GM19328 (cell line): ENCODE measurements at regions not wholly inside any gene's neighbourhood (a gene's known extent, or its start where the extent isn't known, plus 50 kb on each side); places are given as distances from the start of the nearest gene placed in this dataset.
"Not testable (repeated sequence)": the region's sequence is repeated elsewhere in the genome, so short reads cannot be mapped to it uniquely, and the experiment has no call there.

Experiments
- ATAC-seq: cut with Tn5 transposase; IDR thresholded peaks from one replicate; pipeline ENCODE4 v1.9.1; 2021; ENCODE audit warnings: mild to moderate bottlenecking, moderate library complexity; ENCODE audit not compliant: unreplicated experiment

DNA sequence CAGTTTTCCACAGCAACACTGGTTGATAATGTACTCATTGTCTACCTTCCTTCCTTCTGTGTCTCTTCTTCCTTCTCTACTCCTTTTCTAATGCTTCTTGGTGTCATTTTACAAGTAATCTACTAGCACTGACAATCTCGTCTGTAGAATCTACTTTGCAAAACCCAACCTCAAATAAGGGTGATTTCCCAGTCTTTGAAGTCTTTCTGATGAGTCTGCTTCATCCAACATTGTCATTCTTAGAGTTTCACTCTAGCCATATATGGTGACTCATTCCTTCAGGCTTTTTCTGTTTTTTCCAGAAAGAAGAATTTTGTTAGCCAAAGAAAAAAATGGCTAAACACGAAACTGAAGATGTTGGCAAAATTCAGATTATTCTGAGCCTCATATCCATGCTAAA is 288.7 kb downstream of the MBD2 start:
- ATAC-seq = no peak

DNA sequence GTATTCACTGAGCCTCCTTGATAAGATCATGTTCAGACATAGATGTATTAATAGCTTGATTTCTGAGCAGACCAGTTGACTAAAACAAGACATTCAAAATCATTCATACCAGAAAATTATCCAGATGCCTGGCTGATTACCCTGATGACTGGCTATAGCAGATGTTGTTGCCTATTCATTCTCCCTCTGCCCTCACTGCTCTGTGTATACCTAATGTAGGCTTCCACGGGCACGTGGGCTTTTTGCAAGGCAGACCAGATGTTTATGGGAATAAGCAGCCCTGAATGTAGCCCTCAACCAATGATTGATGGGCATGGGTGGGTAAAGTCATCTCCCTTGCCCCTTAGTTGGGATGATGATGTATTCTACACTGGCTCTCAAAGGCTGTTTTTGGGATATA is 289.1 kb downstream of the MBD2 start:
- ATAC-seq = no peak

DNA sequence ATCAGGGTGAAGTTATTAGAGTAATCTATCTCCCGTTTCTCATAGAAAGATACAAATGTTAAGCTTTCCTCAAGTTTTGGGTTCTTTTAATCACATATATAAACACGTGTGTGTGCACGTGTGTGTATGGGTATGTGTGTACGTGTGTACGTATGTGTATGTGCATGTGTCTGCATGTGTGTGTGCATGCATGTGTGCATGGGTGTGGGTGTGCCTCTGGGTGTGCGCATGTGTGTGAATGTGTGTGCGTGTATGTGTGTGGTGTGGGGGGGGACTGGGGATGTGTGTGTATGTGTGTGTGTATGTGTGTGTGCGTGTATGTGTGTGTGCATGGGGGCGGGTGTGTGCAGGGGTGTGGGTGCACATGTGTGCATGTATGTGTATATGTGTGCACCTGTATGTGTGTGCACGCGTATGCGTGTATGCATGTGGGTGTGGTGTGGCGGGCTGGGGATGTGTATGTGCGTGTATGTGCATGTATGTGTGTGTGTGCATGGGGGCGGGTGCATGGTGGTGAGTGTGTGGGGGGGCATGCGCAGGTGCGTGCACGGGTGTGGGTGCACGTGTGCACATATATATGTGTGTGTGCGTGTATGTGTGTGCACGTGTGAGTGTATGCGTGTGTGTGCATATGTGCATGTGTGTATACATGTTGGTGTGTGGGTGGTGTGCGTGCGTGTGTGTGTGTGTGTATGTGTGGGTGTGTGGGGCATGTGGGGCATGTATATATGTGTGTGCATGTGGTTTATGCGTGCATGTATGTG is 304.0 kb downstream of the MBD2 start:
- ATAC-seq = no peak

DNA sequence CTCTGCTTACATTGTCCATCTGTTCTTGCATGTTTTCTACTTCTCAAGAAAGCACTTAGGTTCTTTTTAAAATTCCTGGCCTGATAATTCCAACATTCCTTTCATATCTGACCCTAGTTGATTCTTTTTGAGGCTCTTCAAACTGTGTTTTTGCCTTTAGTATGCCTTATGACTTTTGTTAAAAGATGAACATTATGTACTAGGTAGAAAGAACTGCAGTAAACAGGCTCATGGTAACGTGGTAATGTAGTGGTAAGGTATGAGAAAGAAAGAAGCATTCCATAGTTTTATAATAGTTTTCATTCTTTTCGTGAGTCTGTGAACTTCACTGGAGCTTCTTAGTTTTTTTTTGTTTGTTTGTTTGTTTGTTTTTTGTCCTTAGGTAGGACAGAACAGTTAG is 306.4 kb downstream of the MBD2 start:
- ATAC-seq = no peak

DNA sequence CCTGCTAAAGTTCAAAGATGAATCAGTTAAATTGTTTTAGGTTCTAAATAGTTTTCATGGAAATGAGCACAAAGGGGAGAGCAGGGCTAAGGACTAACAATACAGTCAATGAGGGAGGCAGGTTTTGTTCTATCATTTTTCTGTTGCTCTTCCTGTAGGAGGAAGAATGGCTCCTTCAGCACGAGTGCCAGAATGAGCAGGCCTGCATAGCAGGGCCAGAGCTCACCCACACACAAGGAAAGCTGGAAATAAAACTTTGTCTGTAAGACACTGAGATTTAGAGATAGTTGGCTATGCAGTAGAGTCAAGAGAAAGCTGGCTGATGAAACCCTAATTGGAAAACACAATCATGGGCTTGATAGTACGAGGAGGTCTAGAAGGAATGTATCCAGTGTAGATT is 313.3 kb downstream of the MBD2 start:
- no peak for ATAC-seq

DNA sequence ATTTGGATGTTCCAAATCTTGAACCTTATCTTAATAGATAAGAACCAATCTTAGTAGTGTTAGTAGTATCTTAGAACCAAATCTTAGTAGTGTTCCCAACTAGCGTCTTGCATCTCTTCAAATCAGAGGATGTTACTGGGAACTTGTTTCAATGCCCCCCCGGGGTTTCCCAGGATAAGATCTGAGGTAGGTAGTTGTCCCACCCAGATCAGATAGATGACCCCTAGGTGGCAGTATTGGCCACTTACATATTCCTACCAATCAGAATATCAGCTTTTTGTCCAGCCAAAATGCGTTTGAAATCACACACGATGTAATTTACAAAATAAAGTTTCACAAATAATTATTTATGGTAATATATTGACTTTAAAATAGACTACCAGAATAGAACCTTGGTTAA is 314.8 kb downstream of the MBD2 start:
- ATAC-seq = no peak

DNA sequence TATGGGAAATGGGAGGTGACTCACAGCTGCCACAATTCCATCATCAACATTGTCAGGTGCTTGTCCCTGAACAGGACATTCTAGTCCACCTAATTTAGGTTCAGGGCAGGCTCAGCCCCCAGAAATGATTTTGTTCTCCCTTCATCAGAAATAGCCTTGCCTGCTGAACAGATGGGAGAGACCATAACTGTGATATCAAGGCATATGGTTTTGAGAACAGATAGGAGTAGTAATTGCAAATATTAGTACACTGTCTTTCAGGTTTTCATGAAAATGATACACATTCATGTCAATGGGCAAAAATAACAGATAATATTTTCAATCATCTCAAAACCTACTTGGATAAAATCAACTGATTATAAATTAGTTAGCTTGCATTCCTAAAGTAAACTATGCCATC is 316.5 kb downstream of the MBD2 start:
- no peak for ATAC-seq

DNA sequence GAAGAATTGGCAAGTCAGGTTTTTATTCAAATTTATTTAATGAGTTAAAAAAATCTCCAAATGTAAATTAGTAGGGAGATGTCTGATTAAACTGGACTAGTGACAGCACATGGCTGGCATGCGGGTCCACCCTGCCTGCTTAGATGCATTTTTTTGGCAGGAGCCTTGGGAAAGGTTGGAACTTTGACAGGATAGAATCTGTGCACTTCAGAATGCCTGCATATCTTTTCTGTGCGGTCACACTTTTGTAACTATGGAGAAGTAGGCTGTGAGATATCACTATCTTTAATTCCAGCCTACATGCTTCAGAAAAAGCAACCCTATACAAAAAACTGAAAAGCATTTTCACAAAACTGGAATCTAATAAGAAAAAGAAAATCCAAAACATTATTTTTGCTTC is 317.8 kb downstream of the MBD2 start:
- no peak for ATAC-seq

DNA sequence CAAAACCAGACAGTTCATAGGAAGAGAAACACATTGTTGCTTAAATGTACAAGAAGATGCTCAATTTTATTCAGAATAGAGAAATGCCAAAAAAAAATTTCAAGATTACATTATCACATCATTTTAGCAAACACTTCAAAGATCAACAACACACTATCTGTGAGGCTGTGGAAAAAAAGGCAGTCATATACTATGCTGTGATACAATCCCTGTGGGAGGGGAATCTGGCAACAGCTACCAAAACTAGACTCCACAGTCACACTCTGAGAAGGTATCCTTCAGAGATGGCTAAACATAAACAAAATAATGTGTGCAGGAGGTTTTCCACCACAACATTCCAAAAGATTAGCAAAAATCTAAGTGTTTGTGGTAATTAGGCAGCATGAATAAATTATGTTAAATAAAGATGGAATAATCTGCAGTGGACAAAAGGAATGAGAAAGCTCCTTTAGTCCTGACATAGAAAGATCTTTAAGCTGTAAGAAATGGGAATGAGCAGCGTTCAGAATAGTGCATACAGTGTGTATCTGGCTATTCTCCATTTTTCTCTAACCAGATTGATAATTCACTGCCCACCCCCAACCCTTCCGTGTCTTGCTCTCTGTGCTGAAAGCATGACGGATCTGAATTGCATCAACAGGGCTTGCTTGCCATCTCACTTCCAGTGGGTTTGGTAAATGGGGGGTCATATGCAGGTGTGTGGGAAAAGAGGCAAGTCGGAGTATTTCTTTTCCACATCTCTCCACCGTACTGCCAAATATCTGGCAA is 329.6 kb downstream of the MBD2 start:
- ATAC-seq = no peak

DNA sequence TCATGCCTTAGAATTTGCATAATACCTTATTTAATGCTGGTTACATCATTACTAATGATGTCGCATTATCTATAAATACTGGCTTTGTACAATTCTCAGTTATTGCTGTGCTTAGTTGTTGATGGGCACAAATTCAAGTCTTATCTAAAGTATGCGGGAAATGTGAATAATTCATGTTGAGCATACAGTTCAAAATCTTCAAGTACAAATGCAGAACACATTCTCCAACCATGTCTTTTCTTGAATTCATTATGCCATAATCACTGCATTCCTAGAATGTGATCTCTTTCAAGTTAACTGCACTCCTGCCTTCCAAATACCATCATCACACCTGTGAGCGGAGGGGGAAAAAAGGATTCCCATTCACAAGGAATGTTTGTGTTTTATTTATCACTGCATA is 337.0 kb downstream of the MBD2 start:
- no peak for ATAC-seq

DNA sequence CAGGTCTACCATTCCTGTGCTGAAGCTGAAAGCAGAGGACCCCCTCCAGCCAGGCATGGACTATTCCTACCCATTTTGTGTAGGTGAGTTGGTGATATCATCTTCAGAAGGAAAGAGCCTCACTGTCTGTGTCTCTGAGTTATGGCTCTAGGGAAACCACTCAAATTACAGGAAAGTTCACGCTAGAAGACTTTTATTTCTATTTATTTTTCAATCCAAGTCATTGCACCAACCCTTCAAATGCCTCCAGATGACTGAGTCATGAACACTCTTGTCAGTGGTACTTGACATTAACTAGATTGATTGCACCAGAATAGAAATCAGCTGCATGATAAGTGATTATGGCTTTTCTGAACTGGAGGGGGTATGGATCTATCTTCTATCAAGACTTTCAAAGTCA is 338.4 kb downstream of the MBD2 start:
- no peak for ATAC-seq

DNA sequence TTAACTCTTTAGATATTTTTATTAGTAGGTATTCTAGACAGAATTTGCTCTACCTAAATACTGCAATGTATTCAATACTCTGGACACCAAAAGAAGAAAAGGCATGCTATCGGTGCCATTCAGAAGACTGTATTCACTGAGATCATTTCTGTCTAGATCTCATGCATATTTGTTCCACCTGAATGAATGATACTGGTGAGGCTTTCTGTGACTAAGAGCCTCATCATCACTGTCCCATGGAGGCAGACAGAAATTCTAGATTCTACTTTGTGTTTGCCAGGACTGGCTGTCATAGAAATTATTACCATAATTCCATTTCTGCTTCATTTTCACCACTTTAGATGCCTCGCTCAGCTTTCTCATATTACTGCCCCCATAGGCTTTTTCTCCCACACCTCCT is 340.7 kb downstream of the MBD2 start:
- no peak for ATAC-seq

DNA sequence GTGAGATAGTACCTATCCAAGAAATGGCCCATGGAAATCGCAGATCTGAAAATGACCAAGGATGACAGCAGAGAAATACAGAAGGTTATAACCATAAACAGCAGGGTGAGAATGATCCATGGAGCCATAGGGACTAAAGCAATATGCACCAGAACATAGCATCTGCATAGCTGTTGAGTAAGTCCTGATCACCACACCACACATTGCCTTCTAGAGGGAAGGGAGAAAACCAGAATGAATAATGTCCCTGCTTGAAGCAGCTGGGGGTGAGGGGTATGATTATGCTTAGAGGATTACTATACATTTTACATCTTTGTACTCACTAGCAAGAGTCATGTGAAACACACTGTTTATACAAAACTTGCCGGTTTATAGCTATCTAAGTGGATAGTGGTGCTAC is 350.4 kb downstream of the MBD2 start:
- ATAC-seq = no peak

DNA sequence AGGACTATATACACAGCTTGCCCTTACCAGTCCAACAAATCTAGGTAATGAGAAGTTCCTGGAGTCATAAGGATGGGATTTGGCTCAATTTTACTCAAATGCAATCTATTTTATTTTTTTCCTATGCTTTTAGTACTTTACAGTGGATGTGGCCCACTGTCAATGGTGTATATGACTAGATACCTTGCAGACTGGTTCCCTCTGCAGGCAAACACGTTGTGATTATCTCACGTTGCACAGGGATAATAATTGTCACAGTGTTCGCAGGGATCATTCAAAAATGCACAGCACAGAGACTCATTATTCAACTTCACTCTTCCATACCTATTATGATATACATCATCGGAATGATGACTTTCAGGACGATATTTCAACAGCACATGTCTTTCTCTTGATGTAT is 359.7 kb downstream of the MBD2 start:
- no peak for ATAC-seq

DNA sequence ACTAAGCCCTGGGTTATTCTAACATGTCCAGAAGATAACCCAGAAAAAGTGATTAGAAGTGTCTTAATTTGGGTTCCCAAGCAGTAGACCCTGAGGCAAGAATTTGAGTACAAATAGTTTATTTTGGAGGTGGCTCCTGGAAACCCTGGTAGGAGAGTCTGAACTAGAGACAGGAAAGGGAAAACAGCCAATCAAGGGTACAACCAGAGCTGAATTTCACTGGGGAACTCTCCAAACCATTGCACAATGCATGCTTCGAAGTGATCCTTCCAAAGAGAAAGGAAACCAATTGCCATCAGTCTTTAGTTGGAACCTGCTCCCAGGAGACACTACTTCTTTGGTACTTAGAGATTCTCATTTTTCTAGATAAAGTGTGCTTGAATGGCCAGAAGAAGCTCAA is 361.5 kb downstream of the MBD2 start:
- ATAC-seq = no peak

DNA sequence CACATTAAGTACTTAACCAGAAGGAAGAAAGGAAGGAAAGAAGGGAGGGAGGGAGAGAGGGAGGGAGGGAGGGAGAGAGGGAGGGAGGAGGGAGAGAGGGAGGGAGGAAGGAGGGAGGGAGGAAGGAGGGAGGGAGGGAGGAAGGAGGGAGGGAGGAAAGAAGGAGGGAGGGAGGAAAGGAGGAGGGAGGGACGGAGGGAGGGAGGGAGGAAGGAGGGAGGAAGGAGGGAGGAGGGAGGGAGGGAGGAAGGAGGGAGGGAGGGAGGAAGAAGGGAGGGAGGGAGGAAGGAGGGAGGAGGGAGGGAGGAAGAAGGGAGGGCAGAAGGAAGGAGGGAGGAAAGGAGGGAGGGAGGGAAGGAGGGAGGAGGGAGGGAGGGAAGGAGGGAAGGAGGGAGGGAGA is 363.3 kb downstream of the MBD2 start:
- no peak for ATAC-seq

DNA sequence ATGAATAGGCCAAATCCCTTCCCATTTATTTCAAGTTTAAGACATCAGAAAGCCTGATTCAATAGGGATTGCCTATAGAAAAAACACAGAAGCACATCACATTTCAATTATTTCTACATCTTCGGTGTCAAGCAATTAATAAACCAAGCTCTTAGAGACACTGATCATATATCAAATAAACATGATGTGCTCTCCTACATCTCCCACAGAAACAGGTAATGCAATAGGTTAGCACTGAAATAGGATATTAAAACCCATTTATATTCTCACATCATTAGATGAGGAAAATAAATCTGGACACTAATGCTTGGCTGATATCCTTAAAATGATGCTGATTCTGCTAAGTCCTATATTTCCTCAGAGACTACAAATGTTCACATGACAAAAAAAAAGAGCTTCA is 364.7 kb downstream of the MBD2 start:
- no peak for ATAC-seq

DNA sequence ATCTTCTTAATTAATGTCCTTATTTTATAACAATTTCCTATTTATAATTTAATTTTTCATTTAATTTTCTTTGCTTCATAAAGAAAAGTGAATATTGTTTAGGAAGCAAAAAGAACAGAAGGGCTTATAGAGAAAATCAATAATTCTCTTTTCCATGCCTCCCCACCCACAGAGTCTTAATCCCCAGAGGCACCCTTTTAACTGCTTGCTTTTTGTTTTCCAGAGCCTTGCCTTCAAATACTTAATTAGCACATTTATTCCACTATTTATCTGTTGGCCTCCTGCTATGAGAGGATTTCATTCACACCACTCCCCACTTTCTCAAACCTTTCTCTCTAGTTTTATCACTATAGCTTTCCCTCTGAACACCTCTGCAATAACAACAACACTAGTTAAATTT is 373.6 kb downstream of the MBD2 start:
- no peak for ATAC-seq

DNA sequence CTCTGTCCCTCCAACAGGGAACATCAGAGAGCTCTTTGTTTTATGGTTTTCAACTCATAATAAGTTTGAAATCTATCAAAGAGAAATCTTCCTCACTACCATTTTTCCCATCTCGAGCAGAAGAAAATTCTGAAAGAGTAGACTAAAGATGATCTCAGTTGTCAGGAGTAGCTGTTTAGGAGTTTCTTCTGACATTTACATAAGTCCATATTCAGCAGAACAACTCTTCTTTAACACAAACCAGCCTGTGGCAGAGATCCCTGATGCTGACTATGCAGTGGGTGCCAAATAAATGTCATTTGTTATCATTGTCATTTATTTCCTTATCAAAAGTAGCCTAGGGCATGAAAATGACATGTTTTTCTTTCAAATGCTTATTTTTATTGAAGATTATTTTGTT is 380.7 kb downstream of the MBD2 start:
- no peak for ATAC-seq

DNA sequence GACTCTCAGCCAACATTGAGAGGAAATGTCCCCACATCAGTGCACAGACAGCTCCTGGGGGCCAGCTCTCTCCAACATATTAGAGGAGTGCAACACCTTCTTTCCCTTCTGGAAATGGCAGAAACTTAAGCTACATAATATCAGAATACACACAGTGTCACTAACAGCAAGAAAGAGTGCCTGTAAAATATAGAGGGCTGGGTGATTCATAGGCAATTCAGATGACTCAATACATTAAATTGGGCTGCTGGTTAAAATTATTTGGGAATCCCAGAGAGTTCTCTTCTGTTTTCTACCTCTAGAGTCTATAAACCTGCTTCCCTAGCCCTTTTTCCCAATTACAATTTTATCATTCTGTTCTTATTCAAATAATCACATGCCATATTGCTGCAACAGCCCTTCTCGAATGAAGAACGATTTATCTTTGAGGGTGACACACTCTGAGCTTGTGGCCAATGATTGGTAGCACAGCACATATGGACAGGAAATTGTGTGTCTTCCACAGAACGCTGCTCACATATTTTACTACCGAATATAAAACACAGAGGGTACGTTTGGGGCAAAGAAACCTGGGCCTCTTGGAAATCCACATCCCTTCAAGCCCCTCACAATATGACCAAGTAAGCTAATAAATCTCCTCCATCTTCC is 381.2 kb downstream of the MBD2 start:
- ATAC-seq = no peak

DNA sequence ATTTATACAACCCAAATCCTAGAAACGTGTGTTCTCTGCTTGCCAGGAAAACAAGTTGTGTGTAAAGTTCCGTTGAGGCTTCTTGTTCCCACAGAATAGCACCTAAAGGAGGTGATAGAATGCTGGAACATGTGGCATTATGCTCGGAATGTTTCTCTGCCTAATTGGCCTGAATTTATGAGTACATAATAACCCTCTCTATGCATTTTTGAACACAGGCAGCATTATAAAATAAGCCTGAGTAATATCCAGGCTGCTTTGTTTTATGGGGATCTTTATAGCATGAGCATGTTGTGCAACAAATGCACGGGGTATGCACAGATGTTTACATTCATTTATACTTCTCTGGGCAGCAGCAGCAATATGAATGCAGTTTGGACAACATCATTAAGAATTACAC is 385.7 kb downstream of the MBD2 start:
- ATAC-seq = no peak

DNA sequence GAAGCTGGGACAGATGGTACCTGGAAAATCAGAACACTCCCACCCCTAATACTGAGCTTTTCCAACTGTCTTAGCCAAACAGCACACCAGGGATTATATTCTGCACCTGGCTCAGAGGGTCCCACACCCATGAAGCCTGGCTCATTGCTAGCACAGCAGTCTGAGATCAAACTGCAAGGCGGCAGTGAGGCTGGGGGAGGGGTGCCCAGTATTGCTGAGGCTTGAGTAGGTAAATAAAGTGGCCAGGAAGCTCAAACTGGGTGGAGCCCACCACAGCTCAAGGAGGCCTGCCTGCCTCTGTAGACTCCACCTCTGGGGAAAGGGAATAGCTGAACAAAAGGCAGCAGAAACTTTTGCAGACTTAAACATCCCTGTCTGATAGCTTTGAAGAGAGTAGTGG is 403.3 kb downstream of the MBD2 start:
- not testable (repeated sequence) for ATAC-seq
